HL-60/S4 treated with phorbol 12-myristate 13-acetate at 8.2 ng/mL for 4 days and 3 days (cell line): ENCODE measurements at regions not wholly inside any gene's neighbourhood (a gene's known extent, or its start where the extent isn't known, plus 50 kb on each side); places are given as distances from the start of the nearest gene placed in this dataset.

Experiments used
- in situ Hi-C: fragments of 300-500 bp; cut with MboI; formaldehyde crosslinking; loops from 2 replicates; pipeline ENCODE4 v1.15.0; 2022; ENCODE audit warnings: low sequenced_read_pairs

DNA sequence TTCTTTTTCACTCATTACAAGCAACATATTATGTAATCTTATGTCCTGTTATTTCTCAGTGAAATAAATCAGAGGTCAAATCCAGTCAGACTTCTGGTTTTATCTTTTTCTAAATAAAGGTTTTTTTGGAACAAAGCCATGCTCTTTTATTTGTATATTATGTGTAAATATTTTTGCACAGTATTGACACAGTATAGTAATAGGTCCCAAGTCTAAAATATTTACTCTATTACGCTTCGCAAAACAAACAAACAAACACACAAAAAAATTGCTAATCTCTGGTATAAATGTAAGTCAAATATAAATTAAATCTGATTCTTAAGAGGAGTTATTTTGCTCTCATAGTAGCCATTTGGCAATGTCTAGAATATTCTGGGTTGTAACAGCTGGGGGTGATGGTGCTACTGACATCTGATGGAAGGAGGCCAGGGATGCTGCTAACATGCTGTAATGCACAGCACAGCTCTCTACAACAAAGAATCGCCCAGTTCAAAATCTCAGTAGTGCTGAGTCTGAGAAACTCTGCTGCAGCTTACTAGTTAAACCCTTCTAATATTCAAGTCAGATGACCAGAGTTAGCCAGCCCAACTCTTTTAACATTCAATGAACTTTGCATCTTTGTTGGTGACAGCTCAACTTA, 602.1 kb downstream of the RAB28 start:
- in situ Hi-C loops: no loop called here

DNA sequence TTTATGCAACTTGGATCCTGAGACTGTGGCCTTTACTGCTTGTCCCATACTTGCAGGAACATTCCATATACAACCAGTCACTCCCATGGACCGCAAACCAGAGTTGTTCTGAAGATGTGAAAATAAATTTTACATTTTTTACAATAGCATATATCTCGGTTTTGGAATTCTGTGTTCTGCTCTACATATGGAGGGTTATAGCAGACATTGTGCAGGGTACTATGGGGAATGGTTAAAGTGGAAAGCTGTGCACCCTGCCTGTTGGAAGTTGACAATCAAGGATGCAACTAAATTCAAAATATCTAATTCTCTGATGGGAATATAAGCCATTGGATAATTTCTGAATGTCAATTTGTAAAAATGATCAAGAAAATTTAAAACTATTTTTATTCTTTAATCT, 603.3 kb downstream of the RAB28 start:
- in situ Hi-C loops: no loop called here

DNA sequence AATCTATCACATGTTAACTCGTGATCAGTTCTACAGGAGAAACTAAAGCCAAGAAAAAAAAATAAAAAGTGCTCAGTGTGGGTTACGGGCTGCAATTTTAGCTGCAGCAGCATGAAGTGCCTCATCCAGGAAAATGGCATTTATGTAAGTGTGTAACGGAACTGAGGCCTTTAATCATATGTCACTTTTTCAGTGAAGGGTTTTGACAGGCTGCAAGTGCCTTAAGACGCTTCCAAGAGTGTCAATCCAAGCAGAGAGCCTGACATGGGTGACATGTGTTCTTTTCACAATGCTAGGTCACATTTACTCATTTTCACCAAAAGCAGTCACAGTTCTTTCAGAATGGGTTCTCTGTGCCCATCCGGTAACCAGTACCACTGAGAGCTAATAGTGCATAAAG, 604.6 kb downstream of the RAB28 start:
- in situ Hi-C loops: no loop called here

DNA sequence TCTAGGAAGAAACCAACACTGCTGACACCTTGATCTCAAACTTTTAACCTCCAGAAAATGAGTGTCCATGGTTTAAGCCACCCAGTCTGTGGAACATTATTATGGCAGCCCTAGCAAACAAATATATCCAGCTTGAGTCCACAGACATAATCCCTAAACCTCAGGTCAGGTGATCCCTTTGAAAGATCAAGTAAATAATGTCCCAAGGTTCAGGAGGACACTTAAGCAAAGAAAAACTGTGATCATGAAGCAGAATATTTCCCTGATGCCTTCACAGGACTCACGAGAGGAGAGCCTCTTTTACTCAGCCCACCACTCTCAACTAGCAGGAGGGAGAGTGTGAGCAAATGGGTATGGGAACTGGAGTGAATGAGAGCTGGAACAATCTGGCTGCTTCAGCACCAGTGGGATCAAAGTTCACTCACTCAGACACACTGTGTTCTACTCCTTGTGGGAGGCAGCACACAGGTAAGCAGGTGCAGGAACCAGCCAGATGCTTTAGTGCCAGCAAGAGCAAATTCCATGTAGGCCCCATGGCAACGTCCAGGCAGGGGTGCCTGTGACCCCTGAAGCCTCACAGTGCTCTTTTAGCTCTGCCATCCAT, 608.4 kb downstream of the RAB28 start:
- in situ Hi-C loops: no loop called here

DNA sequence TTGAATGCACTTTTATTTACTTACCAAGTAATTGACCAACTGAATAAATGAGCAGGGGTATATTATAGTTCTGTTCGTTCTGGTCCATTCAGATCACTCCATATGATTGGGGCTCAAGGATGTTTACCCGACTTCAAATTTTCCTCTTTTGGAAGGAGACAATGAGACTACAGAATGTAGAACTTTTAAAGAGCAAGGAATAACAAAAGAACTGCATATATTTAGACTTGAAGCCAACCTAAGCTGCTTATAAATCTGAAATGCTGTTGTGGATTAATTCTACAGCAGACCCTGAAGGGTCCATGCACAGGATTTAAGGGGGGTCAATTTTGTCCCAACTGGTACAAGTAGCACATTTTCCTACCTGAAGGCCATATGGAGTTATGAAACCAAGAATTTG, 610.8 kb downstream of the RAB28 start:
- in situ Hi-C loops: no loop called here

DNA sequence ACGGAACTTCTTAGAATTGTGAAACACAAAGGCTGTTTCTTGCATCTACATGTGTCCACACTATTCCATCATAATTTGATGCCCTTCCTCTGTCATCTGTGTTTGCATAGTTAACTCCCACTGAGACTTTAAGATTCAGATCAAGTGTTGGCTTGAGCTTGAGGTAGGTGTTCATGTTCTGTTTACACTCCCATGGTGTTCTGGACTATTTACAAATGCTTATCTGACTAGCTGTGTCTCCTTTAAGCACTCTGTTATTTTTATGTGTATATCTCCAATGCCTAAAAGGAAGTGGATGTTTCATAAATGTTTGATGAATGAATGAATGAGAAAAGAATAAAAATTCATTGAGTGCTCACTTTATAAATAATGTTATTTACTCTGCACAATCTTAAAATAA, 622.7 kb downstream of the RAB28 start:
- in situ Hi-C loops: no loop called here

DNA sequence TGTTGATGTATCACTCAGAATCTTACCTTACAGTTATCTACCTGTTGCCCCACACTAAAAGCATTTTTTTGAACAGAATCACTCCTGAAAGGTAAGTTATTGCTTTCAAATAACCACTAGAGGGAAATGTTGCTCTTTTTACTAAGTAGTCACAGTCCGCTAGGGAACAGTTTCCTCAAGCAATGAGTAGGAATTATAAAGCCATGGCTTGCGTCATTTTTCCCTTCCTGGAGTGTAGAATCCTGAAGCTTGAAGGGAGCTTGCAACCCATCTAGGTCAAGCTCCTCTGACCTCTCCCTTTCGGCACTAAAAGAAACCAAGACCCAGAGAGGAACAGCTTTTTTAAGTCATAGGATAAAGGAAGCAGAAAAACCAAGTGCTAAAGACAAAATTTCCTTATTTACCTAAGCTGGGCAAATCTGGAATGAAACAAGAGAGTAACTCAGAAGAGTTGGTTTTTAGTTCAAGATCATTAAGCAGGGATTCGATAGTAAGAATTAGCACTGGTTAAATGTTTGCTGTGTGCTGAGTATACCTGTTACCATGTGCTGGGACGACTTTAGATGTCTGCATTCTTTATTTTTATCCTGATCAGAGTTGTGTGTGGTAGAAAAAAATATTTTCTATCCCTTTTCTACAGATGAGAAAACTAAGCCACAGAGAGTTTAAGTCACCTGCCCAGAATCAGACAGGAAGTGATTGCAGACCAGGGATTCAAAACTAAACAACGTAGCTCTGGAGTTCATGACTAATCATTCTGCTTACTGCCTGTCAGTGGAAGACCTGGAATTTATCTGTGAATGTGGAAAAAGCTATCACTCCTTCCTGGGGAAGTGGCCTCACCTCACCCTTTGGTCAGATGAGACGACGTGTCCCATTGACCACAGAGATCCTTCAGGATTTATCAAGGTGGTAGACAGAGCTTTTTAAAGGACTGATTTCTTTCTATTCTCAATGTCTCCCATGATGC, 631.5 kb downstream of the RAB28 start:
- in situ Hi-C loops: no loop called here

DNA sequence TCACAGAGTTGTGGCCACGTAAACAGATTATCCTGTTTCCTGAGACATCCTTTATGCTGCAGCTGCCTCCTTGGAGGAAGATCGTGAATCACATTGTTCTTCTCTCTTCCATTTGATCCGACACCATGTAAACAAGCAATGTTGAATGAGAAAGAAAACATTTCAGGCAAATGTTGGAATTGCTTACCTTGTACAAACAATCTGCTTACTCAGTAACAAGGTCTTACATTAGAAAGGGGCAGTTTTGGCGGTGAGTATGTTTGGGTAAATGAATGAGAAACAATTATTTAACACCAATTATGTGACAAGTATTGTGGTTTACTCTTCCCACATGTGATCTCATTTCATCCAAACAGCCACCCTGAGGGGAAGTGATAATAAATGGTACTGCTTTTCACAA, 637.8 kb downstream of the RAB28 start:
- in situ Hi-C loops: loop anchor here (25.0 kb wide), 1 partner anchor 691 kb away; the partner anchor contains the start of gene NKX3-2

DNA sequence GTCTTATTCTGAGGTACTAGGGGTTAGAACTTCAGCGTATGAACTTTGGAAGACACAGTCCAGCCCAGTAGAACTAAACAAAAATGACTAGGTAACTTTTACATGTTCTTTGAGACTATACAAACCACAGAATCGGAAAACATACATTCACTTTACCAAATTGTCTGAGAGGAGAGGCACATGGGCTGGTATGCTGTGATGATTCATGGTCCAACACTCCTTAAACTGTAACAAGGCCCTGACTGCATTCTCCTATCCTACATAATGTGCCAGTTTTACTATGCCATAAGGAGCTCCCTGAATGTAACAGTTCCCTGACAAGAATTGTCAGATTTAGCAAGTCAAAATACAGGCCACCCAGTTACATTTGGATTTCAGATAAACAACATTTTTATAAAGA, 640.0 kb downstream of the RAB28 start:
- in situ Hi-C loops: loop anchor here (25.0 kb wide), 1 partner anchor 693 kb away; the partner anchor contains the start of gene NKX3-2

DNA sequence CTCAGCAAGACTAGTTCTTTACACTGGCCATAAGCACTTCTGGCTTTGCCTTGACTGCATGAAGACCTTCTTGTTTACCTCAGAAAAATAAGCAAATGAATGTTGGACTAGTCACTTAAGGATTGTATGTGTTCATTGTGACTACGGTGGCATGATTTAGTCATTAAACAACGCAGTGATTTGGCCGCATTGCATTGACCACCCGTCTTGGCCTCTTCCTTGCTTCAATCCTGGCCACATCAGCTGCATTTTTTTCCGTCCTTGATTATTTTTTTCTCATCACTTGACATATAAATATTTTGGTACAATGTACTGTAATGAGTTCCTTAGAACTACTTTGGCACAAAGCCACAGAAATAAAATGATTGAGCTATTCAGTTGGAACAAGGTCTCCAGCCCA, 656.2 kb downstream of the RAB28 start:
- in situ Hi-C loops: loop anchor here (25.0 kb wide), 1 partner anchor 709 kb away; the partner anchor contains the start of gene NKX3-2

DNA sequence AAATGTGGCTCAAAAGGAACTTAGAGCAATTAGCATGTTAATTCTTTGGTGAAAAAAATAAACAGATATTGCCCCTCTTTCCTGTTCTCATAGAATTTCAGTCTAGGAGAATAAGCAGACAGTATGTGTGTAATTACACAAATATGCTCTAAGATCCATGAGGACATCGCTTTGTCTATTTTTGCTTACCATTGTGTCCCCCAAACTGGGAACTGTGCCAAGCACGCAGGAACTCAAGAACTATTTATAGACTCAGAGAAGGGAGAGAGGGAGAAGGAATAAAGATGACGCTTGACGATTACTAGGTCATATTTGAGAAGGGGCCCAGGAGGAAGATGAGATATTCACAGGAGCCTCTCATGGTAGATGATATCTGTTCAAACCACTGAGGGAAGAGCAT, 692.6 kb downstream of the RAB28 start:
- in situ Hi-C loops: no loop called here

DNA sequence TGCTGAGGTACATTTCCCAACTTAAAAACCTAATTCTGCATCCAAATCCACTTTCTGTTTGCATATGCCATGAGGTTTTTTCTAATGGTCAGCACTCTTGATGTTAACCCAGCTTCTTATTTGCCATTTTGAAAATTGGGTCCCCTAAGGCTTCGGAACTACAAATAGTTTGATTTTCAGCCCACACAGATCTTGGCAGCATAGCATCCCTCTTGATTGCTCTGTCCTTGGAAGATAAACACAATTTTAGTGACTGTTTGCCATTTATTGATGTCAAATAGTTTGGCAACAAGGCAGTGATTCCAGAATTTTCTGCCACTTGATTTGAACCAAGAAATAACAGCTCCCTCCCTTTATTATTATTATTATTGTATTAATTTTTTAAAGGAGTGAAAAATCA, 696.9 kb downstream of the RAB28 start:
- in situ Hi-C loops: no loop called here

DNA sequence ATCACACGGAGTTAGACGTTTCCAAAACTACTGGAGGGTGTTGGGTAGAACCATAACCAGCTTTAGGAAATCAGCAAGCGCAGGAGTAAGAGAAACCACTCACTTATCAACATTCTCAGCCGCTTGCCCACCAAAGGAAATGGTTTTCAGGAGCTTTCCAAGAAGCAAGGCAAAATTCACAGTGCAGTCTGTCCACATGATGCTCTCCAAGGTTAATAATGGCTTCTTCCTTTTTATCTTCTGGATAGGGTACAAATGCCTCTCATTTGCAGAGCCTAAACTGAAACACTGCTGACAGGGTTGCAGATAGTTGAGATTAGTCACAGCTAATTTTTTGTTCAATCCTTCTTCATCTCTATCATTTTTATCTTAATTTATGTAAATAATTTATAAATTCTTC, 705.4 kb downstream of the RAB28 start:
- in situ Hi-C loops: no loop called here

DNA sequence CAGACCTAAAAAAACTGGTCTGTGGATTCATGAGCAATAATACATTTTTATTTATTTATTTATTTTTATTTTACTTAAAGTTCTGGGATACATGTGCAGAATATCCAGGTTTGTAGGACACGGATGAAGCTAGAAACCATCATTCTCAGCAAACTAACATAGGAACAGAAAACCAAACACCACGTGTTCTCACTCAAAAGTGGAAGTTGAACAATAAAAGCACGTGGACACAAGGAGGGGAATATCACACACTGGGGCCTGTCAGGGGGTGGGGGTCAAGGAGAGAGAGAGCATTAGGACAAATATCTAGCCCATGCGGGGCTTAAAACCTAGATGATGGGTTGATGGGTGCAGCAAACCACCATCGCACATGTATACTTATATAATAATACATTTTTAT, 705.9 kb downstream of the RAB28 start:
- in situ Hi-C loops: no loop called here

DNA sequence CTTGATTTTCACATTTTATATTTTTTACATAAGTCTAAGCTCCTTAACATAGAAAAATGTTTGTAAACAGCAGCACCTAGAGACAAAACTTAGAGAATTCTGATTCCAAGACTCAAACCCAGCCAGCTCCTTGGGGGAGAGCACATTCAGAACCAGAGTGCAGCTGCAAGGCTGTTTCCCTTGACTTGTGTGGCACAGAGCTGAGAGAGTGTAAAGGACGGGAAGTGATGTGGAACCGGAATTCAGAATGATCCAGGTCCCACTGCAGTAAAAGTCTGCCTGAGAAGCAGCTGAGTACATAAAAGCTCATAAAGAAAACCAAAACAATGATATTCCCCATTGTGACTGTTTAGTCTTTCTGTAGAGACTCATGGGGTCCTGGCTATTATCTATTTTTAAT, 713.8 kb downstream of the RAB28 start:
- in situ Hi-C loops: no loop called here

DNA sequence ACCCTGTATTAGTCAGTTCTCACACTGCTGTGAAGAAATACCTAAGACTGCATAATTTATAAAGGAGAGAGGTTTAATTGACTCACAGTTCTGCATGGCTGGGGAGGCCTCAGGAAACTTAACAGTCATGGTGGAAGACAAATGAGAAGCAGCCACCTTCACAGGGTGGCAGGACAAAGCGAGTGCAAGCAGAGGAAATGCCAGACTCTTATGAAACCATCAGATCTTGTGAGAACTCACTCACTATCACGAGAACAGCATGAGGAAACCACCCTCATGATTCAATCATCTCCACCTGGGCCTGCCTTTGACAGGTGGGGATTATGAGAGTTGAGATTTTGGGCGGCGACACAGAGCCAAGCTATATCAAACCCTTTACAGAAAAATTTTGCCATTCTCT, 722.4 kb downstream of the RAB28 start:
- in situ Hi-C loops: no loop called here

DNA sequence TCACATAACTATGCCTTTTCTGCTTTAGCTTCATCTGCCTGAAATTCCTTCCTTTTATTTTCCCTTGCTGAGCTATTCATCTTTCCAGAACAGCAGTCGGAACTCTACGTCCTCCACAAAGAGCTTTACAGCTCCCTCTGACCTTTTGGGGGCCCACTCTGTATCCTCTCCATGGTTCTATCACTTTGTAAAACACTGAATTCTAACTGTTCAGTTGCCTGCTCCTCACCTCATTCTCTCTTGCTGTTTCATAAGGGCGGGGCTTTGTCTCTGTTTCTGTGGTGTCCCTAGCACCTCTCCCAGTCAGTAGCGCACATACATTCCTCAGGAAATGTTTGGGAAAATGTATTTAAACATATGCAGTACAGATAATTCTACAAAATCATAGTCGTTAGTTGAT, 737.0 kb downstream of the RAB28 start:
- in situ Hi-C loops: loop anchor here (25.0 kb wide), 1 partner anchor 815 kb away; no protein-coding TSS in a partner anchor

DNA sequence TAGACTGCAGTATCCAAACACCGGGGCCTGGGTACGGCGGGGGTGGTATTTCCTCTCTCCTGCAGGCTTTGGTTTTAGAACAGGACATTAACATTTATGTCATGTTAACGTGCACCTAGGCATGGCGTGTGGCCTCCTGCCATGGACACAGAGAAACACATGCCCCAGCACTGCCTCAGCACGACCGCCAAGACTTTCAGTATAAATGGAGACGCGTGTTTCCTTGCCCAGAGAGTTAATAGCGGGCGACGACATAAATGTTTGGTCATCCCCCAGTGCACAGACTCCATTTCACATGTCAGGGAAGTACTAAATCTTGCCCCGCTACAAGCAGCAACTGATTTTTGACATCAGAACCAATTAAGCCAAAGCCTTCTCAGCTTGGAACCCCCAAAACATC, 737.9 kb downstream of the RAB28 start:
- in situ Hi-C loops: loop anchor here (25.0 kb wide), 1 partner anchor 816 kb away; no protein-coding TSS in a partner anchor

DNA sequence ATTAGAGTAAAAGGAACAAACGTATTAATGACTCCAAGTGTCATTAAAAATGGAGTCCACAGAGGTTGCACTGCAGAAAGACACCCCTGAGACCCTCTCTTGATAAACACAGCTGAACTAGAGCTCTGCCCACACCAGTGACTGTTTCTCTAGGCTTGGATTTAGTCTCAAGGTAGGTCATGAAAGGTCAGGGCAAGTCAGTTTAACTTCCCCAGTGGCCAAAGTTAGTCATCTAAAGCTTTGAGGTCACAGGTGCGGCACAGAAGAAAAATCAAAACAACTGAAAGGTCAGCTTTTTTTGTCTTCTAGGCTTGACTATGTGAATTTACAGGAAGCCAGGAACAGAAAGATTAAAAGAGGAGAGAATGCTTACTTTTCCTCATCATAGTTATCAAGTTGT, 749.6 kb downstream of the RAB28 start:
- in situ Hi-C loops: loop anchor here (25.0 kb wide), 1 partner anchor 828 kb away; no protein-coding TSS in a partner anchor

DNA sequence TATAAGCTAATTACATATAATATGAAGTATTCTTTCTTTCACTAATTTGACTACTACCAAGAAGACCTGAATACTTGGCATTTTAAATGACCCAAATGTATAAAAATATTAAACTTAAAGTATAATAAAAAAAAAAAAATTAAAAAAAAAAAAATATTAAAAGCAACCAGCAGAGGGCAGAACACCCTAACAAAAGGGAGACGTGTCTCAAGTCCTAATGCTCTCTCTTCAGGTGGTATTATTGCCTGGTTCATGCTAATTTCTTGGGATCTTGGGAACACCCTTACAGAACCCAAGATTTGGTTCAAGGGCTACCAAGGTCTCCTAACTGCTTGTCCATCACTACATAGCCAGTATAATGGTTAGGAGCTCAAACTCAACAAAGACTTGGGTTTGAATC, 754.8 kb downstream of the RAB28 start:
- in situ Hi-C loops: loop anchor here (25.0 kb wide), 1 partner anchor 833 kb away; no protein-coding TSS in a partner anchor

DNA sequence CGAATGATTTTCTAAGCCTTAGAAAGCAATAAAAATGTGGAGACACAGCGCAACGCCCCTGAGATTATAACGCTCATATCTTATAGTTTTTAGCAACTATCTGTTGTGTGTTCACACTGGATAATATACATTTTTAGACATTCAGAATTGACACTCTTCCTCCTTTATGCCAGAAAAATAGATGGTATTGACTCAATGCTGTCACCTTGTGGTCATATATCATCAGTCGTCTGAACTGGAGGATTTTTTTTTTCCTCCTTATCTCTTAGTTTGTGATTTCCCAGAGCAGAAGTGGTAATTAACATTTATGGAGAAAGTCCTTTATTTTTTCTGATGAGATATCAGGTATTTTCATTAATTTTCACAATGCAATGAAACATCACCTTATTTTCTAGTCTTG, 759.6 kb downstream of the RAB28 start:
- in situ Hi-C loops: no loop called here
